Loucy (cell line): ENCODE measurements at regions not wholly inside any gene's neighbourhood (a gene's known extent, or its start where the extent isn't known, plus 50 kb on each side); places are given as distances from the start of the nearest gene placed in this dataset.

Experiments used
- H2AFZ ChIP-seq: fragments of 200-600 bp; sonication (generic); 2 replicates; pipeline ENCODE4 v1.6.0; 2016; ENCODE audit warnings: antibody characterized with exemption, mild to moderate bottlenecking, low read length, moderate library complexity
- H3F3A ChIP-seq: fragments of 200-600 bp; 2 replicates; pipeline ENCODE4 v1.6.0; 2016; ENCODE audit warnings: antibody characterized with exemption, low read depth, mild to moderate bottlenecking
- H3K27me3 ChIP-seq: fragments of 200-600 bp; sonication (generic); 2 replicates; pipeline ENCODE4 v1.6.1; 2014; ENCODE audit warnings: low read length, mild to moderate bottlenecking; ENCODE audit not compliant: insufficient read depth, poor library complexity, severe bottlenecking
- H3K36me3 ChIP-seq: fragments of 200-600 bp; sonication (generic); 2 replicates; pipeline ENCODE4 v1.6.1; 2016; ENCODE audit warnings: low read length; ENCODE audit not compliant: insufficient read depth
- H3K4me1 ChIP-seq: fragments of 200-600 bp; sonication (generic); 2 replicates; pipeline ENCODE4 v1.5.1; 2014; ENCODE audit warnings: low read length, mild to moderate bottlenecking; ENCODE audit not compliant: insufficient read depth, poor library complexity, severe bottlenecking
- H3K4me2 ChIP-seq: fragments of 200-600 bp; sonication (generic); 2 replicates; pipeline ENCODE4 v1.6.0; 2014; ENCODE audit warnings: antibody characterized with exemption, low read length, low read depth, mild to moderate bottlenecking; ENCODE audit not compliant: poor library complexity, severe bottlenecking
- H3K4me3 ChIP-seq: fragments of 200-600 bp; sonication (generic); 2 replicates; pipeline ENCODE4 v1.5.1; 2014; ENCODE audit warnings: low read length, mild to moderate bottlenecking, mixed read lengths; ENCODE audit not compliant: poor library complexity, severe bottlenecking
- H3K79me2 ChIP-seq: fragments of 200-600 bp; sonication (generic); 2 replicates; pipeline ENCODE4 v1.6.1; 2014; ENCODE audit warnings: low read length; ENCODE audit not compliant: insufficient read depth
- H3K9ac ChIP-seq: fragments of 200-600 bp; sonication (generic); 2 replicates; pipeline ENCODE4 v1.6.0; 2014; ENCODE audit warnings: mild to moderate bottlenecking, low read depth, low read length, moderate library complexity; ENCODE audit not compliant: poor library complexity, severe bottlenecking
- H3K9me2 ChIP-seq: fragments of 200-600 bp; sonication (generic); replicated peaks from 2 replicates; pipeline ENCODE4 v1.6.1; 2016; ENCODE audit warnings: low read depth, low read length, mixed read lengths
- H3K9me3 ChIP-seq: fragments of 200-600 bp; sonication (generic); 2 replicates; pipeline ENCODE4 v1.6.1; 2014; ENCODE audit warnings: mild to moderate bottlenecking, antibody characterized with exemption, low read length, low read depth; ENCODE audit not compliant: insufficient read depth
- H4K20me1 ChIP-seq: fragments of 200-600 bp; sonication (generic); 2 replicates; pipeline ENCODE4 v1.6.0; 2014; ENCODE audit warnings: antibody characterized with exemption, low read length, mild to moderate bottlenecking; ENCODE audit not compliant: insufficient read depth, poor library complexity, severe bottlenecking
- EZH2phosphoT487 ChIP-seq: fragments of 200-600 bp; IDR thresholded peaks from 2 replicates; pipeline ENCODE4 v1.6.1; 2018; ENCODE audit warnings: antibody characterized with exemption, mild to moderate bottlenecking, moderate library complexity, borderline replicate concordance
- TF ChIP-seq, protein P1 (sequence below): fragments of 200-600 bp; sonication (generic); conservative IDR thresholded peaks from 2 replicates; pipeline ENCODE4 v1.5.1; 2014; ENCODE audit warnings: mild to moderate bottlenecking, antibody characterized with exemption, low read length

DNA sequence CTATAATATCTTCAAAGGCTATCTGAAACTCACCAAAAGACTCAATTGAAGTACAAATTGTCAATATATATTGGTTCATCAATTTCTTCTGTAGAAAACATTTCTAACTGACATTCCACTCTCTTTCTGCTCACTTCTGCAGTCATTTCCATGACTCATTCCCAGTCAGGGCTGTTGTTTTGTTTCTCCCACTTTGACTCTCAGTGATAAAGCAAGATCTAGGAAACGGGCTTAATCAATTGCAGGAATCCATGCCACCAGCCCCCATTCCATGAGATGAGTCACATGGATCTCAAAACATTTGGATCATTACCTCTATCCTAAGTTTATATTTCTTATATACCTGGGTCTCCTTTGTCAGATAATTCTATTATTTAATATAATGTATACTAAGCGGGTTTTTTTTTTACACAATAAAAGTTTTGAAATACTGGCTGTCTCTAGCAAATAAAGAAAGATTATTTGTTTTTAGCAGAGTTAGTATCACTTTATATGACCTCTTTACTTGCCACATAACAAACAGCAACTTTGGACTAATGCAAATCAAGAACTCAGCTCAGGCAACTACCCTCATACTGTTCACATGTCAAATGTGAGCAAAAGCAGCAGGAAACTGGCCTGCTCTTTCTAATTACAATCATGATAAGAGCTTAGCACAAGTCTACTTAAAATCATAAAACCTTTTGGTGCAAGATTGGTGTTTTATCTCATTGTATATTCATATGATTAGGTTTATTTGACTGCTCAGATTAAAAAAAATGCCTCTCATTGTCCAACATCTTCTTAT is 251.1 kb upstream of the PIK3C3 start:
- H3K36me3 ChIP-seq = no peaks in the 10 kb centered on the region
- H3F3A ChIP-seq = no peaks in the 10 kb centered on the region
- no peaks in the 10 kb centered on the region for H3K4me1 ChIP-seq
- H2AFZ ChIP-seq = no peak overlapping the region
- no peaks in the 10 kb centered on the region for H4K20me1 ChIP-seq
- no peak overlapping the region for H3K4me3 ChIP-seq
- H3K9ac ChIP-seq = no peak overlapping the region
- no peaks in the 10 kb centered on the region for H3K9me2 ChIP-seq
- no peak overlapping the region for H3K4me2 ChIP-seq
- no peaks in the 10 kb centered on the region for H3K27me3 ChIP-seq
- TF ChIP-seq, protein P1, sequence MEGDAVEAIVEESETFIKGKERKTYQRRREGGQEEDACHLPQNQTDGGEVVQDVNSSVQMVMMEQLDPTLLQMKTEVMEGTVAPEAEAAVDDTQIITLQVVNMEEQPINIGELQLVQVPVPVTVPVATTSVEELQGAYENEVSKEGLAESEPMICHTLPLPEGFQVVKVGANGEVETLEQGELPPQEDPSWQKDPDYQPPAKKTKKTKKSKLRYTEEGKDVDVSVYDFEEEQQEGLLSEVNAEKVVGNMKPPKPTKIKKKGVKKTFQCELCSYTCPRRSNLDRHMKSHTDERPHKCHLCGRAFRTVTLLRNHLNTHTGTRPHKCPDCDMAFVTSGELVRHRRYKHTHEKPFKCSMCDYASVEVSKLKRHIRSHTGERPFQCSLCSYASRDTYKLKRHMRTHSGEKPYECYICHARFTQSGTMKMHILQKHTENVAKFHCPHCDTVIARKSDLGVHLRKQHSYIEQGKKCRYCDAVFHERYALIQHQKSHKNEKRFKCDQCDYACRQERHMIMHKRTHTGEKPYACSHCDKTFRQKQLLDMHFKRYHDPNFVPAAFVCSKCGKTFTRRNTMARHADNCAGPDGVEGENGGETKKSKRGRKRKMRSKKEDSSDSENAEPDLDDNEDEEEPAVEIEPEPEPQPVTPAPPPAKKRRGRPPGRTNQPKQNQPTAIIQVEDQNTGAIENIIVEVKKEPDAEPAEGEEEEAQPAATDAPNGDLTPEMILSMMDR = no peak
- TF ChIP-seq EZH2phosphoT487 = no peak
- no peaks in the 10 kb centered on the region for H3K79me2 ChIP-seq
- H3K9me3 ChIP-seq = no peaks in the 10 kb centered on the region

DNA sequence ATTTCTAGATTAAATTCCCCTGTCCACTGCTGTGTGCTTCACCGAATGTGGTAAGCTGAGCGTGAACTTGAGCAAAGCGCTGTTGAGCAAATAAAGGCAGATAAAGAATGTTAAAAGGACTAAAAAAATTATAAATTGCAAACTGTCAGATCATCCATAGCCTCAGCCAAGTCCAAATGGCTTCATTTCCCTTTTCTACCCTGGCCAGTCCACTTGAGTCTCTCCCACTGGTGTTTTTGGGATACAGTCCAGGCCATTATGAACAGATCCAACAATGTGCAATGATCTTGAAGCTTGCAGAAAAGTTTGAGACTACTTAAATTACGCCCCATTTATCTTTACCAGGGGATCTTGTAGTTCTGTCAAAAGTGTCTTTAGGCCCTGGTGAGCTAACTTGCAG is 254.6 kb upstream of the PIK3C3 start:
- H3K36me3 ChIP-seq = no peaks in the 10 kb centered on the region
- H3K4me2 ChIP-seq = no peak overlapping the region
- H3K9me3 ChIP-seq = no peaks in the 10 kb centered on the region
- H3K79me2 ChIP-seq = no peaks in the 10 kb centered on the region
- H3F3A ChIP-seq = no peaks in the 10 kb centered on the region
- no peak overlapping the region for H3K9ac ChIP-seq
- H3K27me3 ChIP-seq = no peaks in the 10 kb centered on the region
- no peaks in the 10 kb centered on the region for H4K20me1 ChIP-seq
- TF ChIP-seq, protein P1 = no peak
- no peak for TF ChIP-seq EZH2phosphoT487
- H2AFZ ChIP-seq = no peak overlapping the region
- H3K9me2 ChIP-seq = no peaks in the 10 kb centered on the region
- no peak overlapping the region for H3K4me3 ChIP-seq
- H3K4me1 ChIP-seq = peaks cover under 1% of the 10 kb centered on the region

DNA sequence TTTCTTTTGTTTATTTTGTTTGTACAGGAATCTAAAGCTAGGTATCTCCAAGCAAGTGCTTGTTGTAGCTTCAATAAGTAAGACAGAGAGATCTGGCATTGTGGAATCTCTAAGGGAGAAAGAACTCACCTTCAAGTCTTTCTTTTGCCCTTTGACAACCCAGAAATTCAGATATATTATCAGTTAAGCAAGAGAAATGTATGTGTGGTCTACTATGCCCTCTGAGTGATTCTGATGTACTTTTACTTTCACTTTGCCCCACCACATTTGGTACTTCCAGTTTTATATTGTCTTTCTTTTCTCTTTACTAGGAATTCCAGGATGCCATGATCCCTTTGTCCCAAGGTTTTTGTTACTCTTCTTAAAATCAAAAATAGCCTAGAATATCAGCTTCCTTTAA is 259.6 kb upstream of the PIK3C3 start:
- no peaks in the 10 kb centered on the region for H3K36me3 ChIP-seq
- H3K27me3 ChIP-seq = no peaks in the 10 kb centered on the region
- peak overlapping the region; percentile 21 for H3K9ac ChIP-seq
- H3F3A ChIP-seq = no peaks in the 10 kb centered on the region
- H3K4me3 ChIP-seq = peak overlapping the region; percentile 64
- no peaks in the 10 kb centered on the region for H3K9me2 ChIP-seq
- no peaks in the 10 kb centered on the region for H3K79me2 ChIP-seq
- no peaks in the 10 kb centered on the region for H4K20me1 ChIP-seq
- peak overlapping the region; percentile 68 for H3K4me2 ChIP-seq
- TF ChIP-seq EZH2phosphoT487 = no peak
- TF ChIP-seq, protein P1 = no peak
- H3K9me3 ChIP-seq = no peaks in the 10 kb centered on the region
- H3K4me1 ChIP-seq = peaks cover 4% of the 10 kb centered on the region
- H2AFZ ChIP-seq = peak overlapping the region; percentile 97
